BLaER1 treated with 17β-estradiol and CSF1 and Interleukin-3, amounts not matched to agents 10 nM and 100 nM (cell line): ENCODE measurements at regions not wholly inside any gene's neighbourhood (a gene's known extent, or its start where the extent isn't known, plus 50 kb on each side); places are given as distances from the start of the nearest gene placed in this dataset.
"Not testable (repeated sequence)": the region's sequence is repeated elsewhere in the genome, so short reads cannot be mapped to it uniquely, and the experiment has no call there.

Source experiments
- H3K27ac ChIP-seq, 11 experiments: shearing (Covaris generic); formaldehyde crosslinking; 2 replicates each; pipeline ENCODE4 v1.8.1; 2022
- H3K27me3 ChIP-seq, 11 experiments: shearing (Covaris generic); formaldehyde crosslinking; 2 replicates each; pipeline ENCODE4 v1.8.1; 2022
- H3K36me3 ChIP-seq, 11 experiments: shearing (Covaris generic); formaldehyde crosslinking; 2 replicates each; pipeline ENCODE4 v1.8.1; 2022
- H3K4me1 ChIP-seq, 10 experiments: shearing (Covaris generic); formaldehyde crosslinking; 2 replicates each; pipeline ENCODE4 v1.8.1; 2022
- H3K4me2 ChIP-seq, 11 experiments: shearing (Covaris generic); formaldehyde crosslinking; 2 replicates each; pipeline ENCODE4 v1.8.1; 2022
- H3K4me3 ChIP-seq, 10 experiments: shearing (Covaris generic); formaldehyde crosslinking; 2 replicates each; pipeline ENCODE4 v1.8.1; 2022
- H3K9ac ChIP-seq, 11 experiments: shearing (Covaris generic); formaldehyde crosslinking; 2 replicates each; pipeline ENCODE4 v1.8.1; 2022
- H3K9me3 ChIP-seq, 11 experiments: shearing (Covaris generic); formaldehyde crosslinking; replicated peaks in 1 of 11; 2 replicates each; pipeline ENCODE4 v1.8.1; 2022
- H4K20me1 ChIP-seq, 11 experiments: shearing (Covaris generic); formaldehyde crosslinking; 2 replicates each; pipeline ENCODE4 v1.8.1; 2022
- Cebpa-rat ChIP-seq, 11 experiments: shearing (Covaris generic); IDR thresholded peaks; 2 replicates each; pipeline ENCODE4 v1.8.1; 2022

DNA sequence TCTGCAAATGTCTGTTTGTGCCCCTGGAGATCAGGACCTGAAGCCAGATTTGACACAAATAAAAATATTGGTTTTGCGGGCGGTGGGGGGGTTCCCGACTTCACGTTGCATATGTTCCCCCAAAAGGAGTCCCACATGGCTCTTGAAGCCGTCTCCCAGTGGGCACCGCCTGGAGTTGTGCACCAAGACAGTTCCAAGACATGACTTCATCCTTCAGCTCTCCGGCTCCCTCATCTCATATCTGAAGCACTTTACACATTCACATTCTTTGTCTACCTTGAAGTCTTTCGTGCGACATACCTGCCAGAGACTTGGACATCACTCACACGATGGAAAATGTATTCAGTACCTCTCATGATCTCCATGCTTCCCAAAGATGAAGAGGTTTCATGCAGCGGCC lies 362.8 kb upstream of the FOXK1 start:
- Histone ChIP-seq H3K27ac (no peak overlapping the region), H3K27me3 (no peaks in the 10 kb centered on the region), H3K36me3 (no peaks in the 10 kb centered on the region), H3K4me1 (peaks cover 0 to 4% (median 0%) of the 10 kb centered on the region in 10 experiments; a peak in 1 of 20 replicates), H3K4me3 (no peak overlapping the region), H3K9ac (no peak overlapping the region), H3K9me3 (peaks cover 17 to 42% (median 32%) of the 10 kb centered on the region in 11 experiments), H4K20me1 (no peaks in the 10 kb centered on the region), H3K4me2 (no peak overlapping the region)
- TF ChIP-seq Cebpa-rat (IDR thresholded peaks at IDR 0.05), result no peak

DNA sequence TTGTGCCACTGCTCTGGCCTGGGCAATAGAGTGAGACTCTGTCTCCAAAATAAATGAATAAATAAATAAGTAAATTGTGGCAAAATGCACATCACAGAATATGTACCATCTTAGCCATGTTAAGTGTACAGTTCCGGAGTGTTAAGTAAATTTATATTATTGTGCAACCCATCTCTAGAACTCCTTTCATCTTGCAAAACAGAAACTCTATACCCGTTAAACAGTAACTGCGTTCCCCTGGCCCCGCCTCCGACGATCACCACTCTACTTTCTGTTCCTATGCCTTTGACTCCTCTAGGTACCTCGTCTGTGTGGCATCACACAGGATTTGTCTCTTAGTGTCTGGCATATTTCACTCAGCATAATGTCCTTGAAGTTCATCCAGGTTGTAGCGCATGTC lies 356.4 kb upstream of the FOXK1 start:
- Histone ChIP-seq H3K9me3 (peaks cover 11 to 32% (median 20%) of the 10 kb centered on the region in 11 experiments), H3K36me3 (no peaks in the 10 kb centered on the region), H3K9ac (no peak overlapping the region), H4K20me1 (no peaks in the 10 kb centered on the region), H3K4me1 (no peaks in the 10 kb centered on the region), H3K27me3 (no peaks in the 10 kb centered on the region), H3K4me2 (no peak overlapping the region), H3K4me3 (no peak overlapping the region), H3K27ac (no peak overlapping the region)
- 0 out of 22 replicates have a peak, but pooled peaks of 1 of the 11 experiments have one; percentile 28 for TF ChIP-seq Cebpa-rat (IDR thresholded peaks at IDR 0.05)

DNA sequence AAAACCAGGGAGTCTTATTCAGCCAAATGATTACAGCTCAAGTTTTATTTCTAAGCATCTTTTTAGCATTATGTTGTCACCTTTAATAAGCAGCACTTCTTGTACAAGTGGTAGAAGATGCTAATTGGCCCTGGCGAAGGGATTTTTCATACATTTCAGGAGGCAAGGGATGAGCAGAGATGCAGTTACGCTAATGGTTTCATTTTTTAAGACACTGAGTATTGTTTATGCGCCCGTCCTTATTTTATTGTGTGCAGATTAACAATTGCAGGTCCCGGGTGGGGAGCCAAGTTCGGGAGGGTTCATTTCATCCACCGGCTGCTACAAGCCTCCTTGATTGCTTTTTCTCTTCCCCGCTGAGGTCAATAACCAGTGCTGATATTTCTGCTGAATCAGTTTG lies 350.4 kb upstream of the FOXK1 start:
- Histone ChIP-seq H3K4me2 (no peak overlapping the region), H4K20me1 (no peaks in the 10 kb centered on the region), H3K9ac (no peak overlapping the region), H3K27ac (no peak overlapping the region), H3K27me3 (no peaks in the 10 kb centered on the region), H3K36me3 (no peaks in the 10 kb centered on the region), H3K4me3 (no peak overlapping the region), H3K9me3 (no peaks in the 10 kb centered on the region), H3K4me1 (no peaks in the 10 kb centered on the region)
- TF ChIP-seq Cebpa-rat (IDR thresholded peaks at IDR 0.05), result no peak

GRCh38 chr7:4338556-4338955 lies 343.5 kb upstream of the FOXK1 start:
- no peak for TF ChIP-seq Cebpa-rat (IDR thresholded peaks at IDR 0.05)
- Histone ChIP-seq H3K9me3 (peaks cover 16 to 49% (median 43%) of the 10 kb centered on the region in 11 experiments), H3K27me3 (no peaks in the 10 kb centered on the region), H3K4me2 (no peak overlapping the region), H4K20me1 (no peaks in the 10 kb centered on the region), H3K4me3 (no peak overlapping the region), H3K27ac (no peak overlapping the region), H3K9ac (no peak overlapping the region), H3K4me1 (no peaks in the 10 kb centered on the region), H3K36me3 (no peaks in the 10 kb centered on the region)

DNA sequence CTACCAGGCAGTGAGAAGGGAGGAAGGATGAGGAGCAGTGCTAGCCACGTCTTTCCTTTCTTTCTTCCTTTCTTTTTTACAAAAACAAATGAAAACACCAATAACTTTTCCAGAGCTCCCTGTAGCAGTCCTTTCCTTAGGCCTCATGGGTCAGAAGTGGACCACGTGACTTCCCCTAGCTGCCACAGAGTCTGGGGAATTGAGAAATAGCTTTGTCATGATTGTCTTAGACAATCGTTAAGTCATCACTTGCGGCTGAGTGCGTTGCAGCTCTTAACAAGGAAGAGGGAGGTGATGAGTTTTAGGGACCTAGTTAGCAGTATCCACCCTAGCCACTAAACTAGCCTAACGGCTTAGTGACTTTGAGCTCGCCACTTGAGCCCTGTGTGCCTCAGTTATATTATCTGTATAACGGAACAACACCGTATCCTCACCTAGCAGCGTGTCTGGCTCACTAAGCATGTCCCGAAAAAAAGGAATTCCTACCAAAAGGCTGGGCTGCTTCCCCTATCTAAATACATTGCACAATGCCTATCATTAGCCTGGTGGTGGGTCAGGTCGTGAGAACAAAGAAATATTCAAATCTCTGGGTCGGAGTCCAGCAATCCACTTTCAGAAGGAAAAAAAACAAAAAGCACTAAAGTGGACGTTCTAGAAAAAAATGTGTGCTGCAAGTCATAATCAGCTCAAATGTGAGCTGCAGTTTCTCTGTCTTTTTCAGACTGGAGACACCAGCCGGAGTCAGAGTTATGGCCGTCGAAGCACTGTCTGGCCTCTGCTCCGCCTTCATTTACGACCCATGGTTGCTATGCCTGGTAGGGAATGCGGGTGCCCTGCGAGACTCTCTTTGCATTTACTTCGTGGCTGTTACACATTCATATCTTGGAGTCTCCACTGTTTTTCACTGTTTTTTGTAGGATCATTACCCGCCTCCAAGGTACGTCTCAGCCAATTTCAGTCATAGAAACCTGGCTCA lies 338.5 kb upstream of the FOXK1 start:
- TF ChIP-seq Cebpa-rat (IDR thresholded peaks at IDR 0.05), result no peak
- Histone ChIP-seq H3K9ac (no peak overlapping the region), H3K4me1 (no peaks in the 10 kb centered on the region), H4K20me1 (no peaks in the 10 kb centered on the region), H3K27me3 (no peaks in the 10 kb centered on the region), H3K9me3 (peaks cover 13 to 52% (median 33%) of the 10 kb centered on the region in 11 experiments), H3K4me2 (no peak overlapping the region), H3K4me3 (no peak overlapping the region), H3K27ac (no peak overlapping the region), H3K36me3 (no peaks in the 10 kb centered on the region)

GRCh38 chr7:4345004-4345403 lies 337.1 kb upstream of the FOXK1 start:
- no peak for TF ChIP-seq Cebpa-rat (IDR thresholded peaks at IDR 0.05)
- Histone ChIP-seq H3K4me3 (no peak overlapping the region), H3K9ac (no peak overlapping the region), H3K36me3 (no peaks in the 10 kb centered on the region), H3K27me3 (no peaks in the 10 kb centered on the region), H3K27ac (no peak overlapping the region), H3K4me2 (no peak overlapping the region), H4K20me1 (no peaks in the 10 kb centered on the region), H3K4me1 (no peaks in the 10 kb centered on the region), H3K9me3 (peaks cover 0 to 38% (median 24%) of the 10 kb centered on the region in 11 experiments; a peak in 18 of 22 replicates)

DNA sequence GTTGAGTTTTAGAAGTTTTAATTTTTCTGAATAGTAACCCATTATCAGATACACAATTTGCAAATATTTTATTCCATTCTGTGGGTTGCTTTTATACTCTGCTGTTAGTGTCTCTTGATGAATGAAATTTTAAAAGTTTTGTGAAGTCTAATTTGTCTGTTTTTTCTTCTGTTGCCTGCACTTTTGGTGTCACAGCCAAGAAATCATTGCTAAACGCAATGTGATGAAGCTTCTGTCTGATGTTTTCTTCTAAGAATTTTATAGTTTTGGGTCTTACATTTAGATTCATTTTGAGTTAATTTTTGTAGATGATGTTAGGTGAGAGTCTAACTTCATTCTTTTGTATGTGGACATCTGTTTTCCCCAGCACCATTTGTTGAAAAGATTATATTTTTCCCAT lies 330.0 kb upstream of the FOXK1 start:
- no peaks in the 10 kb centered on the region for H3K36me3 ChIP-seq
- H4K20me1 ChIP-seq, result no peaks in the 10 kb centered on the region
- H3K4me3 ChIP-seq, result no peak overlapping the region
- H3K4me2 ChIP-seq, result no peak overlapping the region
- no peak overlapping the region for H3K27ac ChIP-seq
- peaks cover 13 to 30% (median 21%) of the 10 kb centered on the region in 11 experiments; a peak in 20 of 22 replicates for H3K9me3 ChIP-seq
- TF ChIP-seq Cebpa-rat (IDR thresholded peaks at IDR 0.05), result no peak
- no peaks in the 10 kb centered on the region for H3K4me1 ChIP-seq
- H3K9ac ChIP-seq, result no peak overlapping the region
- H3K27me3 ChIP-seq, result no peaks in the 10 kb centered on the region

DNA sequence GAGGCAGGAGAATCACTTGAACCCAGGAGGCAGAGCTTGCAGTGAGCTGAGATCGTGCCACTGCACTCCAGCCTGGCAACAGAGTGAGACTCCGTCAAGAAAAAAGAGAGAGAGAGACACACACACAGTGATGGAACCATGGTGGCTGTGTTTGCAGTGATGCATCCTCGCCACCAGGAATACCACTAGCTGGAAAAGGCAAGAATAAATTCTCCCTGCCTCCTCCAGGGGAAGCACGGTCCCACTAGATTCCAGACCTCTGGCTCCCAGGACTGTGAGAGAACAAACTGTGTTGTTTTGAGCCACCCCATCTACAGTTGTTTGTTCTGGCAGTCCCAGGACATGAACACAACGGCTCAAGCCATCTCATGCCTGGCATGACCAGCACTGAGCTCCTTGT lies 320.3 kb upstream of the FOXK1 start:
- H3K9me3 ChIP-seq, result peaks cover 0 to 14% (median 9%) of the 10 kb centered on the region in 11 experiments; a peak in 9 of 22 replicates
- H3K4me3 ChIP-seq, result no peak overlapping the region
- no peak for TF ChIP-seq Cebpa-rat (IDR thresholded peaks at IDR 0.05)
- H3K27ac ChIP-seq, result no peak overlapping the region
- H3K36me3 ChIP-seq, result no peaks in the 10 kb centered on the region
- H4K20me1 ChIP-seq, result no peaks in the 10 kb centered on the region
- H3K27me3 ChIP-seq, result no peaks in the 10 kb centered on the region
- H3K4me1 ChIP-seq, result no peaks in the 10 kb centered on the region
- H3K4me2 ChIP-seq, result no peak overlapping the region
- no peak overlapping the region for H3K9ac ChIP-seq

DNA sequence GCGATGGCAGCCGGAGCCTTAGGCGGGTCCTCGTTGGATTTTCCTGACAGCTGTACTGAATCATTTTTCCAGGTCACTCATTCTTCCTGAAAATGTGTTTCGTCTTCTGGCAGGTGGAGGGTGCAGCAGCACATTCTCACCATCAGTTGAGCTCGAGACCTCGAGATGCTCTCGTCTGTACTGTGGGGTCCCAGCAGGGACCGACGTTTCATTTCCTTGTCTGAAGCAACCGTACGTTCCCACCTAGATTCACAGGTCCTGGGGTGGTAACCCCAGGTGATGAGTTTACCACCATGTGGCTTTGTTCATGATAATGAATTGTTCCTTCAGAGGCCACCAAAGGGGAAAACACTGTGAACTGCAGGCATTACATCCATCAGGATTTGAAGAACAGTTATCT lies 298.5 kb upstream of the FOXK1 start:
- H3K4me1 ChIP-seq, result no peaks in the 10 kb centered on the region
- no peaks in the 10 kb centered on the region for H3K36me3 ChIP-seq
- H3K27me3 ChIP-seq, result no peaks in the 10 kb centered on the region
- H3K9ac ChIP-seq, result no peak overlapping the region
- H3K4me3 ChIP-seq, result no peak overlapping the region
- no peak for TF ChIP-seq Cebpa-rat (IDR thresholded peaks at IDR 0.05)
- H3K9me3 ChIP-seq, result peaks cover 14 to 26% (median 21%) of the 10 kb centered on the region in 11 experiments
- no peak overlapping the region for H3K4me2 ChIP-seq
- H3K27ac ChIP-seq, result no peak overlapping the region
- H4K20me1 ChIP-seq, result no peaks in the 10 kb centered on the region

- Histone ChIP-seq H3K4me1 (no peaks in the 10 kb centered on the region), H3K4me3 (no peak overlapping the region), H3K9ac (no peak overlapping the region), H3K9me3 (peaks cover 8 to 17% (median 10%) of the 10 kb centered on the region in 11 experiments; a peak in 18 of 22 replicates), H3K4me2 (no peak overlapping the region), H3K27me3 (no peaks in the 10 kb centered on the region), H4K20me1 (no peaks in the 10 kb centered on the region), H3K27ac (no peak overlapping the region), H3K36me3 (no peaks in the 10 kb centered on the region)
- no peak for TF ChIP-seq Cebpa-rat (IDR thresholded peaks at IDR 0.05)
These were observed 295.9 kb upstream of the FOXK1 start for GRCh38 chr7:4386190-4386589.

GRCh38 chr7:4391103-4391502 lies 291.0 kb upstream of the FOXK1 start:
- H4K20me1 ChIP-seq, H3K27me3 ChIP-seq, H3K4me2 ChIP-seq, H3K27ac ChIP-seq, H3K4me3 ChIP-seq, H3K9ac ChIP-seq, H3K36me3 ChIP-seq, H3K4me1 ChIP-seq: not testable (repeated sequence)
- peaks cover 22 to 33% (median 29%) of the 10 kb centered on the region in 11 experiments for H3K9me3 ChIP-seq
